GM18520 (cell line): ENCODE measurements at regions not wholly inside any gene's neighbourhood (a gene's known extent, or its start where the extent isn't known, plus 50 kb on each side); places are given as distances from the start of the nearest gene placed in this dataset.

Experiments used
- ATAC-seq: cut with Tn5 transposase; IDR thresholded peaks from one replicate; pipeline ENCODE4 v1.9.1; 2021; ENCODE audit not compliant: unreplicated experiment

DNA sequence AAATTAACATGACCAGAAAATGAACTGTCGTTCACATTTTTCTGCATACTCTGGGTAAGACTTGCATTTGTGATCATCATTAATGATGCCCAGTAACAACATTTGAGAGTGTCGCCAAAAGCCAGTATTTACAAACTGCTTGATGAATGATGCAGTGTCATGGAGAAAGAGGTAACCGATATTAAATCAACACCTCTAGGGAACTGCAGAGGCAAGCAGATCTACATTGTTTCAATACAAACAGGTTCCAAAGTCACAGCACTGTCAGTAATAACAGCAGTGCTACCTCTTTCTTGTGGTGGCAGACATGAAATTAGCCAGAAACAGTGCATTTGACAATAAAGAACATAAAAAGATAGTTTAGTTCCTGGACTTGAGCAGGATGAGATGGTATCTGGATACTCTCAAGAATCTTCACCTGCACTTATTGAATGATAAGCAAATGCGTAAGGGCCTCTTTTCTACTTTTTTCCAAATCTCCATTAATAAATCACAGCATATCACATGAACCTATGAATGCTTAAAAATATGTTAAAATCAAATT, 456.6 kb downstream of the ARHGEF28 start:
- ATAC-seq = no peak

DNA sequence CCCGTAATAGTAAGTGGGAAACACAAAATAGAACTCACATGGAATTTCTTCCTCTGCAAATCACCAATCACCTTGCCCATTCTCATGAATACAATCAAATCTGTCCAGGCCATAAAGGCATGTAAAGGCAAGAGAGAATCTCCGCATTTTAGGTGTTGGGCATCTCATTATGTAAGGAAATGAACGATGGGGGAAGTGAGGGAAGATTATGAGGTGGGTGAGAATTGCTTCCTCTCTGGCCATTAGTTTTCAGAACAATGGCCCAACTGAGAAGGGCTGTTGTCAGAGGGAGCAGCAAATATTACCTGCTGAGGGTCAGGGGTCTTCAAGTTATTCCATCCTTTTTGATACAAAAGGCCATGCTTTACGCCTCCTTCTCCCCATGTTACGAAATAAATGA, 455.1 kb downstream of the ARHGEF28 start:
- no peak for ATAC-seq

DNA sequence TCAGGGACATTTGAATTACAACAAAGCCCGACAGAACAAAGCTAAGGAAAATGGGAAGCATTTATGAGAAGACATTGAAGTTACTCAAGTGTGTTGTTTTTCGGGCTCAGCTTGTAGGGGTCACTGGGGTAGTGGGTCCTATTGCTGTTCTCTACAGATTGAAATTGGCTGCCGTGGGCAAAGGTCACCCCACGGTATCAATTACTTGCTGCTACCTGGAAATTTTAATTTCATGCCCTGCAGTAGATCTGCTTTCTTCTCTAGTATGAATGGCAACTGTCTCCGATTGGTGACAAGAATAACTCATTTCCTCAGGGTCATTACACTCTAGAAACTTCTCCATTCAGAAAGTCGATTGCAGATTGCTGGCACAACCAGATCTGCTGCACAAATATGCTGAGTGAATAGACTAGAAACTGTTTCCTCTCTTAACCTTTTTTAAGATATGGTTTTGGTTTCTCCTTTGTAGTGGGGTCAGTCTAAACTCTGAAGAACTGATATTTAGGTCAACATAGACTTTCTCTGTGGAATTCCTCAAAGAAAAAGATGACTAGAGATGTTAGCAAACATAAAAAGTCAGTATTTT, 454.1 kb downstream of the ARHGEF28 start:
- ATAC-seq = no peak

- no peak for ATAC-seq
Observed at GRCh38 chr5:74075501-74076484, 449.8 kb downstream of the ARHGEF28 start.

DNA sequence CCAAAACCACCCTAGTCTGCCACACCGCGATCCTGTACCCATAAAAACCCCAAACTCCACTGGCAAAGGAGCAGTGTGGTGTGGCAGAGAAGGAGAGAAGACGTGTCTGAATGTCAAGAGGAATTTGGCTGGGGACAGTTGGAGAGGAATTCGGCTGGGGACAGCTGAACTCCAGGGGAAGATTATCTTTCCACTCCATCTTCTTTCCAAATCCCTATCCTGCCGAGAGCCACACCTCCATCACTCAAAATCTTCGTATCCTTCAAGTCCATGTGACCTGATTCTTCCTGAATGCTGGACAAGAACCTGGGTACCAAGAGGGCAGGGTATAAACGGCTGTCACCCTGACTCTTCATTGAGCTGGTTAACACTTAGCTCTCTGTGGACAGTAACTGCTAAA, 448.1 kb downstream of the ARHGEF28 start:
- ATAC-seq = no peak

DNA sequence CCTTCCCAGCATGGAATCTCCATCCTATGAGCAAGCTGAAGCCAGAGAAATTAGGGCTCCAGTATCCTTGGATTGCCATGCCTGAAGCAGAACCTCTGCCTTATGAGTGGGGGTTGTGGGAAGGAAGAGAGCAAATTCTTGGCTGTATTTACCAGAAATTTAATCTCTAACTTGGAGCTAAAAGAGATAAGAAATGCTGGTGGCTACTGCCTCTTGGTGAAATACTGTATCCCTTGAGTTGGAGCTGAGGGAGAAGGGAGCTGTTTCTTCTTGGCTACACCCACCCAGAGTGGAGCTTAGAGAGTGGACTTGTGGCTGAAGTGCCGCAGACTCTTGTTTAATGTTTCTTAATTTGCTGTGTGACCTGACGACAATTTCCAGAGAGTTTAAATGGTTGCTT, 447.3 kb downstream of the ARHGEF28 start:
- ATAC-seq = no peak

GRCh38 chr5:74072646-74073045, 446.6 kb downstream of the ARHGEF28 start:
- ATAC-seq = no peak

DNA sequence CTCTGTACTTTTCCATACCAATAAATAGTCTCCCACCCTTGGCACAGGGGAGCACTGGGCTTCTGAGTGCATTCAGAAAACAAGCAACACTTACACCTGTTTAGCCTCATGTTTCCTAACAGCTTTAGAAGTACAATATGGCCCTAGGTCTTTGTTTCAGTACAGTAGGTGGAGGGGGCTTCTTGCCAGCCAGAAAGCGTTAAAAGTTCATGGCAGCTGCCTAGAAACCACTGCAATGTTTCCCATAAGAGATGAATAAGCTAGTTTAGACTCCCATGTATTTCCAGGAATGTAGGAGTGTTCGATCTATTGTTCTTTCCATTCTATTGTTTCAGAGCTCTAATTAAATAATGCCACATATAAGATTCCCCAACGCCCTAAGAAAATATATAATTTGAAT, 444.8 kb downstream of the ARHGEF28 start:
- no peak for ATAC-seq

DNA sequence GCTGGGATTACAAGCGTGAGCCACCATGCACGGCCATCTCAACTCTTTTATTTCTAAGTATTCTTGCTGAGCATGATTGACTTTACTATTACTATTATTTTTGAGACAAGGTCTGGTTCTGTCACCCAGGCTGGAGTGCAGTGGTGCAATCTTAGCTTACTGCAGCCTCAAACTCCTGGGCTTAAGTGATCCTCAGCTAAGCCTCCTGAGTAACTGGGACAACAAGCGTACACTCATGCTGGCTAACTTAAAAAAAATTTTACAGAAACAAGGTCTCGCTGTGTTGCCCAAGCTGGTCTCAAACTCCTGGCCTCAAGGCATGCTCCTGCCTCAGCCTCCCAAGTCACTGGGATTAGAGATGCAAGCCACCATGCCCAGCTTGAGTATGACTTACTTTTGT, 443.7 kb downstream of the ARHGEF28 start:
- no peak for ATAC-seq

GRCh38 chr5:74067748-74068541, 441.9 kb downstream of the ARHGEF28 start:
- ATAC-seq = no peak

DNA sequence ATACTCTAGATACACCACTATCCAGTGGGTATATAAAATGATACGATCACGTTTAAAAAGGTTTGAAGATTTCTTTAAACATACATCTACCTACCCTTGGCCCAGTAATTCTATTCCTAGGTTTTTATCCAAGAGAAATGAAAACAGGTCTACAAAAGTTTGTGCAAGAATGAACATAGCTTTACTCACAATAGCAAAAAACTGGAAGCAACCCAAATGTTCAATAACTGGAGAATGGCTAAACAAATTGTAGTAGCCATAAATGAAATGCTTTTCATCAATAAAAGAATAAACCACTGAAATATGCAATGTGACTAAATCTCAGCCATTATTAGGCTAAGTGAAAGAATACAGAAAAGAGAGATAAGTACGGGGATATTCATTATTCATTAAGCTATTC, 438.9 kb downstream of the ARHGEF28 start:
- ATAC-seq = no peak

DNA sequence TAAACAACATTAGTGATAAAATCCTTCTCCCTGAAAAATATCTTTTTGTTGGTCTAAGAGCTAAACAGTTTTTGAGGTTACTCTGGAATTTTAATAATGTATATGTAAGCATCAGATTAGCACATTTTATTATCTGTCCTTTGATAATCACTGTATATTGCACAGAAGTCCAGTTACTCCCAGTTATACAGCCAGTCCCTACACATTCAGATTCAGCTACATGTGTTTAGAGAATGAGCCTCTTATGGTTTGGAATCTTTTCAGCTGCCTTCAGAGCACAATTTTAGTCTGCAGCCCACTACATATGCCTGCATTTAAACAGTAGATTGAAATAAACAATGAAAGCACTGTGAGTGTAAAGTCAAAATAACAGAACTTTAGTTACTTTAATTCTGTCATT, 438.2 kb downstream of the ARHGEF28 start:
- no peak for ATAC-seq

DNA sequence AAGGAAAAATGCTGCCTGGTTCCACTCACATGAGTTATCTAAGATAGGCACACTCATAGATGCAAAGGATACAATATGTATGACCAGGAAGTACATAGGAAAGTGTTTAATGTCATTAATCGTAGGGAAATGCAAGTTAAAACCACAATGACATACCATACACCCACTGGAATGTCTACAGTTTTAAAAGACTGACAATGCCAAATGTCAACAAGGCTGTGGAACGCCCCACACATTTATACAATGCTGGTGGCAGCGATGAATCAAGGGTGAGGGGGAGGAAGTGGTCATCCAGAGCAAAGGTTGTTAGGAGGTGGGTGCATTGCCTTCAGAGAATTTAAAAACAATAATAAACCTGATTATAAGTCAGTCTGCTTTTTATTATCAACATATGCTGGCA, 437.8 kb downstream of the ARHGEF28 start:
- no peak for ATAC-seq

DNA sequence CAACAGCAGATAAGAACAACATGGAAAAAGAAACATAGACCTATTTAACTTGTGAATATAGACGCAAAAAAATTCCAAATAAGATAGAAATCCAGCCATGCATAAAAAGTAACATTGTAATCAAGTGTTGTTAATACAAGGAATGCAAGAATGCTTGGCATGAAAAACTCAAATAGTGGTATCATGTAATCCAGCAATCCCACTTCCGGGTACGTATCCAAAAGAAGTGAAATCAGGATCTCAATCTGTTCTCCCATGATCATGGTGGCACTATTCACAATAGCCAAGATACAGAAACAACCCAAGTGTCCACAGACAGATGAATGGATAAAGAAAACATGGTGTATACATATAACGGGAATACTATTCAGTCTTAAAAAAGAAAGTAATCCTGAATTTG, 437.4 kb downstream of the ARHGEF28 start:
- ATAC-seq = no peak

DNA sequence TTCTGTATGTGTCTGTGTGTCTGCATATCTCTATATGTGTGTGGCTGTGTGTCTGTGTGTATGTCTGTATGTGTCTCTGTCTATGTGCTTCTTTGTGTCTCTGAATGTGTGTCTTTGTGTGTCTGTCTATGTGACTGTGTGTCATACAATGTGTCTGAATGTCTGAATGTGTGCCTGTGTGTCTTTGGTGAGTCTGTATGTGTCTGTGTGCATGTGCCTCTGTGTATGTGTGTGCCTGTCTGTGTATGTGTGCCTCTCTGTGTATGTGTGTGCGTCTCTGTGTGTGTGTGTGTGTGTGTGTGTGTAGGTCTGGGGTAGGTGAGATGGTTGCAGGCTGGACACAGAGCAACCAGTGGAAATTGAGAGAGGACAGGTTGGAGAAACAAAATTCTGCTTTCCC, 435.3 kb downstream of the ARHGEF28 start:
- ATAC-seq = no peak

DNA sequence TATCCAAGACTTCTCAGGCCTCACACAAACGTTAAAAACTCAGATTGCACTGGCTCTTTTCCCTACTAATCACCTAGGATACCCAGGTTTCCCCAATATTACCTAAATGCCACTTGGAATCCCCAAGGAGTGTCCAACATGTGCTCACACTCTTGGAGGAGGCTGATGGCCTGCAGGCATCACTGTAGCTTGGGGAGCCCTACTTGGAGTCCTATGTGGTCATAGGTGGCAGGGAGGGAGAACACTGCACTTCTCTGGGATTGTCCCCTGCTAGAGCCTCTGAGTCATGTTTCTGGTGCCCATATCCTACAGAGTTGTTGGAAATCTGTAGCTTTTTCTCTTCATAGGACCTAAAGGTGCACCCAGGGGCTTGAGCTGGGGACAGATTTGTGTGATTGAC, 433.7 kb downstream of the ARHGEF28 start:
- no peak for ATAC-seq

DNA sequence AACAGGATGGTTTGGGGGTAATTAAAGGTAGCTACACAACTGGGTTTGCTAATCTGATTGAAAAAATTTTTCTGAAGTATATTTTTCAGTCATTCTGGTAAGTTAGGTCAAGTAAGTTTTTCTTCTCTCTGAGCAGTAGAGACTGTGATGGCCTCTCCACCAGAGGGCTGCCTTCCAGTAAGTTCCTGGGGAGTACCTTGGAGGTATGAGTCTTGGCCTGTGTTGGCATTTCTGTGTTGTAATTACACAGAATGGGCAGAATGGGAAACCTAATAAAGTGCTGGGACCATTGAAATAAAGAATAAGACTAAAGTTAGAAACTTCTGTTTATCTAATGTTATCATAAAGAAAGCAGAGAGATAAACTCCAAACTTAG, 430.8 kb downstream of the ARHGEF28 start:
- ATAC-seq = no peak

GRCh38 chr5:74056107-74056788, 430.3 kb downstream of the ARHGEF28 start:
- peak; percentile 56 for ATAC-seq

DNA sequence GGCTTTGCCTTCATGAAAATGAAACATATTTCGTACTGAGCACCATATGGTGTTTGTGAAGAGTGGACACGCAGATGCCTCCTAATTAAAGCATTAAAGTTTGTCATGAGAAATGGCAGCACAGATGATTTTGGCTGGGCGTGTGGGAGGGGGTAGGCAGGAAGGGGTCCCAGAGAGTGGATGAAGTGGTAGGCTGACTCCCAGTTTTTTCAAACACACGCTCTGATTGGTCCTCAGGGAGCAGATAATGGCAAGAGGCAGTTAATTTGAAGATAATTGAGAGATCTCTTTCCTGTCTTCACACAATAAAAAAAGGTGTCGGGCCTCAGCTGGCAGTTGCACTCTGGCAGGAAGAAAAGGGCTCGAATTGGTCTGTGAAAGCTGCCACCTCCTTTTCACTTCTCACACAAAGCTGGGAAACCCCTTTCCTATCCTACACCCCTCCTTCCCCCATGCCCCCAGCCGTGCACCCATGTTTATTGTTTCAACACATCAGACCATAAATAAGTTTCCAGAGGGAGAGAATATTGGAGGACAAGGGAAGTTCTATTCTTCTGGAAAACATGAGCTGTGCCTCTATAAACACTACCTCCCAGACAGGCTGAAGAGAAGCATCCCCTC, 429.6 kb downstream of the ARHGEF28 start:
- ATAC-seq = peak; percentile 20

DNA sequence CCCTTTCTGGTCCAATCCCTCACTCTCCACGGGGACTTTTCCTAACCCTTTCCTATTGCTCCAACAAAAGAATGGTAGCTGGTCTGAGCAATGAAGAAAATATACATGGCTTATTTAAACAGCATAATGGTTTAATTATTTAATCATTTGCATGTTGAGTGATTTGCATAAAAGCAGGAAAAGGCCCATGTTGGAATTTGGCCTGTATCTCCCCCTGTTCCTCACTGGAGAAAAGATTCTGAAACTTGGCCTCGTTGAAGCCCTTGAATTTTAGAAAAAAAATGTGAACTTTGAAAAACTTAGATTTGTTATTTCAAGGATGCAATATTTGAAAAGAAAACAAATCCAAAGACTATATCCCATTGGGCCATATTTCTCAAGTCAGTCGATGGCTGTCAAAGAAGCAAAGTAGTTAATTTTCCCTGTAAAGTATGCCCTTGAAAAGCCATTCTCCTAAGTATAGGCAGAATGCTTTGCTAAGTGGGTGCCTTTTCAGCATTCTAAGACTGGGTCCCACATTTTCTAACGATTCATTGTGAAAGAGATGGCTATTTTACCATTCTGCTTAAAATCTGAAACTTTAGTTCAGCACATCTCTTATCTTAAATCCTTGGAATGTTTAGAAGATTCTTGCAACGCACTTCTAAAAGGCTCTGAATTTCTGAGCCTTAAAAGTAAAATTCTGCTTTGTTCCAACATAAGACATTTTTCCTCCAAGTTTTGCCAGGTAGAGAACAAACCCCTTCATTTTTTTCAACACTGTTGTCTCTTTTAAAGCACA, 428.8 kb downstream of the ARHGEF28 start:
- ATAC-seq = no peak
